ENCODE measurements at regions not wholly inside any gene's neighbourhood (a gene's known extent, or its start where the extent isn't known, plus 50 kb on each side); places are given as distances from the start of the nearest gene placed in this dataset.
A peak's percentile ranks its signal among the peaks of the same experiment; 100 is the strongest.

GRCh38 chr5:24080046-24080445 lies 564.7 kb downstream of the CDH10 start:
- no peaks in the 10 kb centered on the region for H3K27me3 ChIP-seq
- no peaks in the 10 kb centered on the region for H3K4me1 ChIP-seq
- no peak overlapping the region for H3K27ac ChIP-seq (replicated peaks in 1 of 4)
- intact Hi-C loops (cut with DNase I) = no loop called here
- no peak for DNase-seq (ENCODE audit: extremely low spot score)
- TF ChIP-seq EP300 (IDR thresholded peaks at IDR 0.05) (no peak), CTCF (IDR thresholded peaks at IDR 0.05) (no peak), POLR2A (IDR thresholded peaks at IDR 0.05; ENCODE audit: low read depth) (no peak), POLR2AphosphoS5 (IDR thresholded peaks at IDR 0.05) (no peak)
- no peak overlapping the region for H3K4me3 ChIP-seq
- H3K9me3 ChIP-seq = no peaks in the 10 kb centered on the region
- H3K36me3 ChIP-seq = no peaks in the 10 kb centered on the region
- WGBS = 42% methylated on average over 2 of the region's 2 CpGs

GRCh38 chr5:24094081-24094679 lies 550.6 kb downstream of the CDH10 start:
- TF ChIP-seq CTCF (IDR thresholded peaks at IDR 0.05) = no peak
- TF ChIP-seq POLR2A (IDR thresholded peaks at IDR 0.05; ENCODE audit: low read depth) = no peak
- 81% methylated on average over 8 of the region's 8 CpGs for WGBS

GRCh38 chr5:24102010-24102409 lies 542.8 kb downstream of the CDH10 start:
- Histone ChIP-seq H3K4me3 (no peak overlapping the region), H3K4me1 (no peaks in the 10 kb centered on the region), H3K36me3 (no peaks in the 10 kb centered on the region), H3K9me3 (no peaks in the 10 kb centered on the region), H3K27ac (replicated peaks in 1 of 4) (no peak overlapping the region), H3K27me3 (no peaks in the 10 kb centered on the region)
- intact Hi-C loops (cut with DNase I) = no loop called here
- 59% methylated on average over 2 of the region's 2 CpGs for WGBS
- no peak for TF ChIP-seq EP300 (IDR thresholded peaks at IDR 0.05)
- DNase-seq (ENCODE audit: extremely low spot score) = no peak

More at GRCh38 chr5:24094081-24094679, 550.6 kb downstream of the CDH10 start:
- Histone ChIP-seq H3K4me1 (no peaks in the 10 kb centered on the region), H3K9me3 (no peaks in the 10 kb centered on the region), H3K27me3 (no peaks in the 10 kb centered on the region), H3K4me3 (no peak overlapping the region), H3K27ac (replicated peaks in 1 of 4) (no peak overlapping the region), H3K36me3 (no peaks in the 10 kb centered on the region)
- intact Hi-C loops (cut with DNase I) = no loop called here
- no peak for DNase-seq (ENCODE audit: extremely low spot score)

GRCh38 chr5:24103451-24104023 lies 541.2 kb downstream of the CDH10 start:
- Histone ChIP-seq H3K4me3 (no peak overlapping the region), H3K9me3 (no peaks in the 10 kb centered on the region), H3K36me3 (no peaks in the 10 kb centered on the region), H3K27ac (replicated peaks in 1 of 4) (no peak overlapping the region), H3K27me3 (no peaks in the 10 kb centered on the region), H3K4me1 (no peaks in the 10 kb centered on the region)
- no peak for DNase-seq (ENCODE audit: extremely low spot score)
- no peak for TF ChIP-seq POLR2A (IDR thresholded peaks at IDR 0.05; ENCODE audit: low read depth)
- no peak for TF ChIP-seq EP300 (IDR thresholded peaks at IDR 0.05)
- no peak for TF ChIP-seq CTCF (IDR thresholded peaks at IDR 0.05)
- TF ChIP-seq POLR2AphosphoS5 (IDR thresholded peaks at IDR 0.05) = no peak
- intact Hi-C loops (cut with DNase I) = no loop called here
- WGBS = 67% methylated on average over 3 of the region's 3 CpGs

GRCh38 chr5:24110004-24110615 lies 534.7 kb downstream of the CDH10 start:
- DNase-seq (ENCODE audit: extremely low spot score) = no peak
- intact Hi-C loops (cut with DNase I) = no loop called here

More at GRCh38 chr5:24110004-24110615, 534.7 kb downstream of the CDH10 start:
- no peaks in the 10 kb centered on the region for H3K36me3 ChIP-seq
- no peak overlapping the region for H3K27ac ChIP-seq (replicated peaks in 1 of 4)
- TF ChIP-seq CTCF (IDR thresholded peaks at IDR 0.05) = peak in 1 of 3 experiments; percentile 29
- no peak for TF ChIP-seq POLR2A (IDR thresholded peaks at IDR 0.05; ENCODE audit: low read depth)
- no peak for TF ChIP-seq POLR2AphosphoS5 (IDR thresholded peaks at IDR 0.05)
- H3K4me3 ChIP-seq = no peak overlapping the region
- H3K9me3 ChIP-seq = no peaks in the 10 kb centered on the region
- WGBS = 28% methylated on average over 3 of the region's 3 CpGs
- no peaks in the 10 kb centered on the region for H3K27me3 ChIP-seq
- H3K4me1 ChIP-seq = no peaks in the 10 kb centered on the region

Measured in esophagus muscularis mucosa (tissue), 4 donors.